Dermis microvascular lymphatic vessel endothelial cell (primary cell): ENCODE measurements at regions not wholly inside any gene's neighbourhood (a gene's known extent, or its start where the extent isn't known, plus 50 kb on each side); places are given as distances from the start of the nearest gene placed in this dataset.
"Not testable (repeated sequence)": the region's sequence is repeated elsewhere in the genome, so short reads cannot be mapped to it uniquely, and the experiment has no call there.

Experiments
- DNase-seq, 2 donors: peaks; one replicate each; pipeline versions ENCODE4 v3.0.0 to v3.0.0-alpha.2; 2010; ENCODE audit warnings: low read depth in 2 of 2

- no peak for DNase-seq
Measured at GRCh38 chr1:222181191-222181590, 366.7 kb downstream of the HHIPL2 start.

GRCh38 chr1:222177496-222177895 is 370.4 kb downstream of the HHIPL2 start:
- not testable (repeated sequence) for DNase-seq

DNA sequence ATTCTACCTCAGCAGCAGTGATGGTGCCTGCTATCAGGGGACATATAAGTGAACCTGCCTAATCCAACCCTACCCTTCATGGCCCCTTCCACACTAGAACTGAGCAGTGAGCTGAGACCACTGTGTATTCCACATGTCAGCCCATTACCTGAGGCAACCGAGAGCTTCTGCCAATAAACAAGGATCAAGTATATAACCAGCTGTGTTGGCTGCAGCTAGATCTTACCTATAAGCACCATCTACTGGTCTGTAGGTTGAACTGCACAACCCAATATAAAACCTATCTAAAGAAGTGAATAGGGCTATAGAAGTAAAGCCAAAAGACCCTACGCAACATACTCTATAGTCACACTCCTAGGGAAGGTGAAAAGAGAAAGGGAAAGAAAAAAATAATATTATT is 376.9 kb downstream of the HHIPL2 start:
- peak; percentile 0 to 28 for DNase-seq

DNA sequence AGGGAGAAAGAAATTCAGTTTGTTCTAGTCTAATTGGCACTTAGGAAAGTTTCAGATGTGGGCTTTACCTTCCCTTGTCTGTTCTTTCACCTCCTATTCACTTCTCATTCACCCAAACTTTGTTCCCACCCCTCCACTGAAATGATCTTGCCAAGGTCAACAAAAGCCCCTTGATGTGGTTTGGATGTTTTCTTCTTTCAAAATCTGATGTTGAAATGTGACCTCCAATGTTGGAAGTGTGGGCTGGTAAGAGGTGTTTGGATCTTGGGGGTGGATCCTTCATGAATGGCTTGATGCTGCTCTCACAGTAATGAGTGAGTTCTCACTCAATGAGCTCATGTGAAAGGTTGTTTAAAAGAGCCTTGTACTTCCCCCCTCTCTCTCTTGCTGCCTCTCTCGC is 379.3 kb downstream of the HHIPL2 start:
- no peak for DNase-seq

DNA sequence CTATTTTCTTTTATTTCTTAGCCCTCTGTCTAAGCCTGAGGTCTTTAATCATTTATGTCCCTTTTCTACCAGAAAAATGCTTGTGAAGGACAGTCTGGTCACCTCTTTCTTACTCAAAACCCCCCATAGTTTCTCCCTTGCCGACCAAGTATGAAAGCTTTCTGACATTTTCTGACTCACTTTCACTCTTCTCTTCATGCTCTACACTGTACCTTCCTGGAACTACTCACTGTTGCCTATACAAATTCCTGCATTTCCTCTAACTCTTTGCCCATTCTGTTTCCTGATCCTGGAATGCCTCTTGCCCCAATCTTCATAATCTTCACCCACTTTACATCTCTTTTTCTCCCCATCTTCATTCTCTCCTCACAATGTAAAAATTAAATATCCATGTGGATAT is 380.0 kb downstream of the HHIPL2 start:
- no peak for DNase-seq

- DNase-seq: peak in 1 of 2 donors; percentile 5
Measured at GRCh38 chr1:222167111-222167510, 380.8 kb downstream of the HHIPL2 start.

- no peak for DNase-seq
Measured at GRCh38 chr1:222165629-222166028, 382.3 kb downstream of the HHIPL2 start.

DNA sequence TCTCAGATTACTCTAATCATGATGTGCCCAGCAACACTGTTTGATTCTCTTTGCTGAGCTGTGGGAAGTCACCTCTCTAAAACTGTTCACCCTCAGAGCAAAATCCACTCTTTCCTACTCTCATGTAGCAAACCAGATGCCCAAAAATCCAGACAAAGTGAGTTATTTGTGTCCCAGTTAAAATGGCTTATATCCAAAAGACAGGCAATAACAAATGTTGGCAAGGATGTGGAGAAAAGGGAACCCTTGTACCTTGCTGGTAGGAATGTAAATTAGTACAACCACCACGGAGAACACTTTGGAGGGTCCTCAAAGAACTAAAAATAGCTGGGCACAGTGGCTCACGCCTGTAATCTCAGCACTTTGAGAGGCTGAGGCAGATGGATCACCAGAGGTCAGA is 384.0 kb downstream of the HHIPL2 start:
- DNase-seq: no peak

DNA sequence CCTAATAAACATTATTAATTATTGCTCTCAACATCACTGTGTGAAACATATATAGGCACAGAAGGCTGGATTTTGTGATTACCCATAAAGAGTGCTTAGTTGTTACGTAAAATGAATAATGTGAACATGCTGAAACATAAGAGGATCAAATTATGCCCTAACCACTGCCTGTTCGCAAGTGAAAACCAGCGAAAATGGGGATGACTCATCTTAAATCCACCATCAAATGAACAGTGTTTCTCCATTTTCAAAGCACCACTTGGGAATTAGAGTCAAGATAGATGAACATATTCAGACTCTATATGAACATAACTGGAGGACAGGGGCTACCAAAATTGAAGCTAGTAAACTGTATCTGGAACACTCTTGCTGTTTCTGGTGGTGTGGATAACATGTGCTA is 386.2 kb downstream of the HHIPL2 start:
- no peak for DNase-seq

- no peak for DNase-seq
Measured at GRCh38 chr1:222157612-222158011, 390.3 kb downstream of the HHIPL2 start.

GRCh38 chr1:222140206-222140605 is 398.3 kb upstream of the DUSP10 start:
- no peak for DNase-seq

- DNase-seq: no peak
Measured at GRCh38 chr1:222138095-222138494, 396.2 kb upstream of the DUSP10 start.

DNA sequence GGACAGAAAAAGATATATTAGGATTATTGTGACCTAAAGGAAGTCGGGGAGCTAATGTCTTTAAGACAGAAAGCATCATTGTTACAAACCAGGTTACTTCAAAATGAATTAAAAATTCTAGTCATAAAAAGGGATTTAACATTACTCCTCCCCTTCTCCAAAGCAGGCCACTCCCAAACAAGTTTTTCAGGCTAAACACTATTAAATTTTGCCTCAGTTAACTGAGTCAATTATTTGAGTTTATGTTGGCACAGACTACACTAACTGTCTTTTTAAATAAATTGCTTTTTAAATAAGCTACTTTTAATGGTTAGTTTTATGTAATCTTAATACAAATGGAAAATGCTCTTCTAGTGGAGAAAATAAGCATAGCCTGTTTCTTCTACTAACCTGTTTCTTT is 395.0 kb upstream of the DUSP10 start:
- no peak for DNase-seq

DNA sequence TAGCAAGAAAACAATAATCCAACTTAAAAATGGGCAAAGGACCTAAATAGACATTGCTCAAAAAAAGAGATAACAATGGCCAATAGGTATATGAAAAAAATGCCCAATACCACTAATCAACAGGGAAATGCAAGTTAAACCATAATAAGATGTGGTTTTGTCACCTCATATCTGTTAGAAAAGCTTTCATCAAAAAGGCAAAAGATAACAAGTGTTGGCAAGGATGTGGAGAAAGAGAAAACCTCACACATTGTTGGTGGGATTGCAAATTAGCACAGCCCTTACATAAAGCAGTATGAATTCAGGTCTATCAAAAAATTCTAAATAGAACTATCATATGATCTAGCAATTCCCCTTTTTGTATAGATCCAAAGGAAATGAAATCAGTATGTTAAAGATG is 387.2 kb upstream of the DUSP10 start:
- no peak for DNase-seq

- DNase-seq: no peak
Measured at GRCh38 chr1:222127526-222128152, 385.8 kb upstream of the DUSP10 start.

DNA sequence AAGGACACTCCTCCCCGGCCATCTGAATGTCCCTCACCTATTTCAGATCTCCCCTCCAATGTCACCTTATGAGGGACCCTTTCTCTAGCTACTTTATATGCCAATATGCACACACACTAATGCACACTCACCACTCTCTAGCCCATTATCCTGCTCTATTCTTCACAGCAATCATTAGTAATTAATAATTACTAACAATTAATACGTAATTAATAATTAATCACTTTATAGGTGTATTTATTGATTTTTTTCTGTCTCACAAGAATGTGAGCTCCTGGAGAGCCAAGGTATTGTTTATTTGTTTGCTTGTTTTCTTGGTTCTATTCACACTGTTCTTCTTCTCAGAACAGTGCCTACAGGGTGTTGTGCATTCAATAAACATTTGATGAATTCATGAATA is 385.2 kb upstream of the DUSP10 start:
- DNase-seq: no peak

DNA sequence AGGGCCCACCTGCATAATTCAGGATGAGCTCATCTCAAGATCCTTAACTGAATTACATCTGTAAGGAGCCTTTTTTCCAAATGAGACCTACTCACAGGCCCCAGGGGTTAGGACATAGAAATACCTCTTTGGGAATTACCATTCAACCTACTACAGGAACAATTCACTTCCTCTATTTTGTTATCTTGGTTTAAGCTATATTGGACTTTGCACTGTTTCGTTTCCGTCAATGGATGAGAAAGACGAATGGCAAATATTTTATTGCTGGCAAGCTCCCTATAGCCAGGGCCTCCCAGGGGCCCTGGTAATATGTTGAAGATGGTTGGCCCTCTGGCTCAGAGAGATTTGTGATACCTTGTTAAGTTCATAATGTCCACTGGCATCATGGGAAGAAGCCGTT is 384.2 kb upstream of the DUSP10 start:
- no peak for DNase-seq

DNA sequence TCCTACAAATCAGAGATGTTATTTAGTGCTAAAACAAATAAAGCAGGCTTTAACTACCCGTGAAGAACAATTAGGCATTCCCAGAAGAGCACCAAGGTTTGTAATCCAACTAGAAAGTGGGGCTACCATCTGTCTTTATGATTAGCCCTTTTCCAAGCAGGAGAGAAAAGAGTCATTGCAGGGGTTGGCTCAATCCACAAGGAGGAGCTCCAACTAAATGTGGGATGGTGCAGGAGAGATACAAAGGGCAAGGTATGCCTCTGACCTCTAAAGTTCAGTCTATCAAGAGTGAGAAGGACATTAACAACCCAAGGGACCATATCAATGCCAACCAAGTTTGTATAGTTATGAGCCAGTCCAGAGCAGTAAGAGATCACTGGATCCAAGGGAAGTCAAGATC is 382.7 kb upstream of the DUSP10 start:
- DNase-seq: no peak

- DNase-seq: no peak
Measured at GRCh38 chr1:222123111-222123510, 381.2 kb upstream of the DUSP10 start.

DNA sequence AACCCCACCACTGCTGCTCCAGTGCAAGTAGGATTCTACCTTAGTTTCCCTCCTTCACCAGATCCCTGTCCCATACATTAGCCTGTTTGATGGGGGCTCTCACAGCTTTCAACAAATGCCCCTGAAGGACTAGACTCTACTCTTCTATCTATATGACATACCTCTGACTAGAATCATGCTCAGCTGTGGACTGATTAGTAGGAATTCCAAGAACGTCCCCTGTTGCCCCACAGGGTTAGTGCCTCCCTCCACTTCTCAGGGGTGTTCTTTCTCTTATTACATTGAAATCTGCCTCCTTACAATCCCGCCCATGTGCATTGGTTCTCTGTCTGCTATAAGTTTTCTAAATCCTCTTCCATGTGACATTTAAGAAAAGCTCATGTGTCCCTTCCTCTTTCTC is 375.9 kb upstream of the DUSP10 start:
- no peak for DNase-seq

DNA sequence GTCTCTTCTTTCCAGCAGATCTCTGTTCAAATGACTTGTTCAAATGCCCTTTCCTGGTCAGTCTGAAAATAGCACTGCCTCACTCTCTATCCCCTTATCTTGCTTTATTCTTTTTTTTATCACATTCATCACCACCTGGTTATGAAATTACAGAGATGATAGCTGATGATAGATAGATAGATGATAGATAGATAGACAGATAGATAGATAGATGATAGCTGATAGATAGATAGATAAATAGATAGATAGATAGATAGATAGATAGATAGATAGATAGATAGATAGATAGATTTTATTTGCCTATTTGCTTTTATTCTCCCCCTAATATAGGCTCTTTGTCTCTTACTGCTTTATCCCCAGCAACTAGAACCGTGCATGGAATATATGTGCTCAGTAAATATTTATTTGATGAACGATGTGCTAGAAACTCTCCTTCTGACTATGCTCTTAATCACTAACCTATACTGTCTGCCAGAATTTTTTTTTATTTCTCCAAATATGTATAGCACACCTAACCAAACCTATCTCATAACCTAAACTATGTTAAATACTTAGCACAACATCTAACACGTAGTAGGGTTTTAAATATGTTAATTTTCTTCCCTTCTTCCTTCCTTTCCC is 372.8 kb upstream of the DUSP10 start:
- no peak for DNase-seq

DNA sequence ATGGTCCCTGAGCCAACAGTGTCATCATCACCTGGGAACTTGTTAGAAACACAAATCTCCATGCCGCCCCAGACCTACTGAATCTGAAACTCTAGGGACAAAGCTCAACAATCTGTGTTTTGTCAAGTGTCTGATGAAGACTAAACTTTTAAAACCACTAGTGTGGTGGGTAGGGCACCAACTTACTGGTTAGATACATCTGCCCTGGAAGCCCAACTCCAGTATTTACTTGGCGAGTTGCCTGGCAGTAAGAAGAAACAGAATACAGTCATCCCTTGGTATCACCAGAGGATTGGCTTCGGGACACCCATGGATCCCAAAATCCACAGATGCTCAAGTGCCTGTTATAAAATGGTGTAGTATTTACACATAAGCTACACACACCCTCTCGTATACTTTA is 367.9 kb upstream of the DUSP10 start:
- DNase-seq: no peak

- DNase-seq: no peak
Measured at GRCh38 chr1:222107975-222108374, 366.1 kb upstream of the DUSP10 start.

DNA sequence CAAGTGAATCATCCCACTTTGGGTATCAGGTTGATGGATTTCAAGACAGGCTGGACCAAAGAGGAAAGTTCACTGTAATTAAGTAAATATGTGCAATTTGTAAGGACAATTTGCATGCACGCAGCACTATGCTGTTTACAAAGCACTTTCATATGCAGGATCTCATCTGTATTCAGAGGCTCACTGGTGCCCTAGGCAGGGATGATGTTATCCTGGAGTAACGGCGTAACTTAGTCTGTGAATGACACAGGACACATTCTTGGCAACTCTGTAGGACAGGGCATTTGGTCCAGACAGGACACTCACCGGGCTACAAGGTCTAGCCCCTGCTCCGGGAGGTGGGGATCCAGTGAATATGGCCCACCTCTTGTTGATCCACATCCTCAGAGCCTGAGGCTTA is 365.4 kb upstream of the DUSP10 start:
- DNase-seq: no peak
